Vagina (tissue), 2 donors: ENCODE measurements at regions not wholly inside any gene's neighbourhood (a gene's known extent, or its start where the extent isn't known, plus 50 kb on each side); places are given as distances from the start of the nearest gene placed in this dataset.
A peak's percentile ranks its signal among the peaks of the same experiment; 100 is the strongest.

Source experiments
- DNase-seq, 2 donors: peaks; one replicate each; pipeline ENCODE4 v3.0.0-alpha.2; 2017; ENCODE audit errors: extremely low spot score in 2 of 2
- H3K27ac ChIP-seq: fragments of 200-600 bp; sonication (generic); one replicate; pipeline ENCODE4 v1.5.1; 2019
- H3K27me3 ChIP-seq: fragments of 200-600 bp; sonication (generic); one replicate; pipeline ENCODE4 v1.5.1; 2019
- H3K36me3 ChIP-seq, 2 donors: fragments of 200-600 bp; sonication (generic); one replicate each; pipeline ENCODE4 v1.5.1; 2017 to 2019
- H3K4me1 ChIP-seq: fragments of 200-600 bp; sonication (generic); one replicate; pipeline ENCODE4 v1.5.1; 2019
- H3K4me3 ChIP-seq, 2 donors: fragments of 200-600 bp; sonication (generic); 1 replicate in 1 of 2; 2 replicates in 1 of 2; pipeline ENCODE4 v1.5.1; 2016 to 2019
- H3K9me3 ChIP-seq: fragments of 200-600 bp; sonication (generic); one replicate; pipeline ENCODE4 v1.5.1; 2019
- CTCF ChIP-seq, 3 experiments: fragments of 450-650 bp in 2 of 3; fragments of 200-600 bp in 1 of 3; sonication (generic) in 1 of 3; IDR thresholded peaks; one replicate each; pipeline ENCODE4 v1.5.1; 2017 to 2019; ENCODE audit warnings: antibody characterized with exemption in 3 of 3, mild to moderate bottlenecking in 2 of 3, moderate library complexity in 2 of 3
- POLR2A ChIP-seq, 2 donors: fragments of 450-650 bp; IDR thresholded peaks; one replicate each; pipeline ENCODE4 v1.6.1; 2017; ENCODE audit warnings: antibody characterized with exemption in 2 of 2, mild to moderate bottlenecking in 2 of 2, moderate library complexity in 2 of 2
- POLR2AphosphoS5 ChIP-seq, 2 donors: sonication (generic); formaldehyde crosslinking; IDR thresholded peaks; one replicate each; pipeline ENCODE4 v1.9.0; 2017; ENCODE audit warnings: antibody characterized with exemption in 2 of 2, mild to moderate bottlenecking in 2 of 2, low read depth in 1 of 2; ENCODE audit not compliant: insufficient read depth in 1 of 2
- intact Hi-C: fragments of 100-400 bp; cut with DNase I; formaldehyde crosslinking; loops from one replicate; pipeline ENCODE4 v1.15.1; 2023

DNA sequence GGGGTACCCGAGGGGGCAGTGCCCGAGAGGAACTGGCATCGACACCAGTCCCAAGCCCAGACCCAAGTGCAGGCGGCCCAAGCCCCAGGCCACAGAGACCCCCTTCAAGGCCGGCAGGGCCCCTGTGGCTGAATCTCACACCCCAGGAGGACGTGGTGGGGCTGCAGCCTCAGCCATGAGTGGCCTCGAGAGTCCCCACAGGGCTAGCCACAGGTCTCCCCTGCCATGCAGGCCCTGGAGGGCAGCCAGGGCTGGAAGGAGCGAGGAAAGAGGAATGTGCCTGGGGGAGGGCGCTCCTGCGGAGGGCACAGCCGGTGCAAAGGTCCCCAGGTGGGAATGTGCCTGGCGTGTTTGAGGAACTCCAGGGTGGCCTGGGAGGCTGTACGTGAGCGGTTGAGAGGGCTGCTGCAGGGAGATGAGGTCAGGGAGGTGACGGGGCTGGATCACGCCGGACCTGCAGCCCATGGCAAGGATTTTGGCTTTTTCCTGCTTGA, 86.1 kb downstream of the NCOR2 start:
- no peak for TF ChIP-seq POLR2AphosphoS5 (IDR thresholded peaks at IDR 0.05; ENCODE audit: insufficient read depth in 1 of 2, low read depth in 1 of 2)
- TF ChIP-seq POLR2A (IDR thresholded peaks at IDR 0.05): no peak
- no peak for TF ChIP-seq CTCF (IDR thresholded peaks at IDR 0.05)
- Histone ChIP-seq H3K9me3 (no peaks in the 10 kb centered on the region), H3K27ac (no peak overlapping the region), H3K4me1 (peaks cover 25% of the 10 kb centered on the region), H3K27me3 (no peaks in the 10 kb centered on the region), H3K36me3 (peaks cover 0 to 24% of the 10 kb centered on the region in 2 donors), H3K4me3 (no peak overlapping the region)
- intact Hi-C loops: no loop called here
- no peak for DNase-seq

GRCh38 chr12:124480469-124481256, 86.7 kb downstream of the NCOR2 start:
- Histone ChIP-seq H3K4me1 (peaks cover 25% of the 10 kb centered on the region), H3K4me3 (no peak overlapping the region), H3K9me3 (no peaks in the 10 kb centered on the region), H3K36me3 (peaks cover 0 to 31% of the 10 kb centered on the region in 2 donors), H3K27me3 (no peaks in the 10 kb centered on the region), H3K27ac (peak overlapping the region; percentile 47)
- DNase-seq: no peak
- intact Hi-C loops: no loop called here
- TF ChIP-seq POLR2A (IDR thresholded peaks at IDR 0.05) (no peak), CTCF (IDR thresholded peaks at IDR 0.05) (no peak), POLR2AphosphoS5 (IDR thresholded peaks at IDR 0.05; ENCODE audit: insufficient read depth in 1 of 2, low read depth in 1 of 2) (no peak)

DNA sequence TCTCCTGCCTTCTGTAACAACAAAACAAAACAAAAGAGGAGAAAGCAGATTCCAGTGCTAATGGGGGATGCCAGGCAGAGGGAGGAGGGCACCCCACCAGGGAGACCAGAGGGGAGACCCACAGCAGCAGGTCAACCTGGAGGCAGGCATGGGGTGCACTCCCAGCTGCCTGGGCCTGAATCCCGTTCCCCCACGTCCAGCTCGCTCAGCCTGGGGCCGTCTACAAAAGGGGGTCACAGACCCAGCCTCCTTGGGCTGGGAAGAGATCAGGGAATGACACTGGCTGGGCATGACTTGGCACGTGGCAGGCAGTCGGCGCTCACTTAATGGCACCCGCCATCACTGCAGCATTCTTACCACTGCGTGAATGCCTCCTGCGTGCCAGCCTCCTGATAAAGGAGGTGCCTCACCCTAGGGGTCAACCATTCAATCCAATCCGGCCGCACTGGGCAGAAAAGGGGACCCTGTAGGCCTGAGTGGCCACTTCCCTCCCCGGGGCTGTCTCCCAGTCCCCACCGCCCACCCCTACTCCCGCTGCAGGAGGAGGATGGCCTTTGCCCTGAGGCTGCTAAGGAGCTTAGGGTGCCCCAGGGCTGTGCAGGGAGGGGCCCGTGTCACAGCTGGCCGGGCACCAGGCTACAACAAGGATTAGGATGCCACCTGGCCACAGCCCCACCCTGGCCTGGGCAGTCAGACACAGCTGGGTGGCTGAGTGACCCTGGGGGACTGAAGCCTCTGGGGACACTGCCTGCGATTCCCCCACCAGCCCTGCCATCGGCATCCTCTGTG, 87.5 kb downstream of the NCOR2 start:
- intact Hi-C loops: no loop called here
- H3K9me3 ChIP-seq: no peaks in the 10 kb centered on the region
- no peak for DNase-seq
- TF ChIP-seq CTCF (IDR thresholded peaks at IDR 0.05): no peak
- no peak for TF ChIP-seq POLR2A (IDR thresholded peaks at IDR 0.05)
- peak in 1 of 2 donors; percentile 16 for TF ChIP-seq POLR2AphosphoS5 (IDR thresholded peaks at IDR 0.05; ENCODE audit: insufficient read depth in 1 of 2, low read depth in 1 of 2)
- no peaks in the 10 kb centered on the region for H3K27me3 ChIP-seq
- H3K27ac ChIP-seq: peak overlapping the region; percentile 47
- H3K4me1 ChIP-seq: peaks cover 25% of the 10 kb centered on the region
- no peak overlapping the region for H3K4me3 ChIP-seq
- peaks cover 0 to 37% of the 10 kb centered on the region in 2 donors for H3K36me3 ChIP-seq

- no peak overlapping the region for H3K27ac ChIP-seq
- peaks cover 0 to 44% of the 10 kb centered on the region in 2 donors for H3K36me3 ChIP-seq
Measured at GRCh38 chr12:124478985-124479645, 88.3 kb downstream of the NCOR2 start.

More at GRCh38 chr12:124478985-124479645, 88.3 kb downstream of the NCOR2 start:
- no peaks in the 10 kb centered on the region for H3K27me3 ChIP-seq
- no peak overlapping the region for H3K4me3 ChIP-seq
- TF ChIP-seq POLR2AphosphoS5 (IDR thresholded peaks at IDR 0.05; ENCODE audit: insufficient read depth in 1 of 2, low read depth in 1 of 2): no peak
- TF ChIP-seq CTCF (IDR thresholded peaks at IDR 0.05): no peak
- TF ChIP-seq POLR2A (IDR thresholded peaks at IDR 0.05): no peak
- H3K4me1 ChIP-seq: peaks cover 25% of the 10 kb centered on the region
- DNase-seq: no peak
- intact Hi-C loops: no loop called here
- H3K9me3 ChIP-seq: no peaks in the 10 kb centered on the region
